SU-DHL-6 (cell line): ENCODE measurements at regions not wholly inside any gene's neighbourhood (a gene's known extent, or its start where the extent isn't known, plus 50 kb on each side); places are given as distances from the start of the nearest gene placed in this dataset.
"Not testable (repeated sequence)": the region's sequence is repeated elsewhere in the genome, so short reads cannot be mapped to it uniquely, and the experiment has no call there.

Experiments
- H2AFZ ChIP-seq: fragments of 200-600 bp; sonication (generic); 2 replicates; pipeline ENCODE4 v1.6.1; 2014; ENCODE audit warnings: low read depth, mild to moderate bottlenecking, moderate library complexity, mixed read lengths, antibody characterized with exemption, low read length; ENCODE audit not compliant: severe bottlenecking
- H3F3A ChIP-seq: fragments of 200-600 bp; shearing (Covaris generic); 2 replicates; pipeline ENCODE4 v1.6.0; 2016; ENCODE audit warnings: antibody characterized with exemption, mild to moderate bottlenecking; ENCODE audit not compliant: insufficient read depth
- H3K27ac ChIP-seq: fragments of 200-600 bp; sonication (generic); 2 replicates; pipeline ENCODE4 v1.5.1; 2016; ENCODE audit warnings: low read depth, mild to moderate bottlenecking, low read length, moderate library complexity, mixed read lengths
- H3K27me3 ChIP-seq: fragments of 200-600 bp; sonication (generic), shearing (Covaris generic); 2 replicates; pipeline ENCODE4 v1.6.0; 2014; ENCODE audit warnings: mild to moderate bottlenecking, low read length
- H3K36me3 ChIP-seq: fragments of 200-600 bp; sonication (generic); 2 replicates; pipeline ENCODE4 v1.6.1; 2014; ENCODE audit warnings: mild to moderate bottlenecking, low read length, mixed read lengths
- H3K4me2 ChIP-seq: fragments of 300-600, 200-600 bp; shearing (Covaris generic), sonication (generic); 2 replicates; pipeline ENCODE4 v1.6.0; 2014; ENCODE audit warnings: low read length, low read depth, mild to moderate bottlenecking; ENCODE audit not compliant: poor library complexity, severe bottlenecking
- H3K4me3 ChIP-seq: fragments of 200-600 bp; sonication (generic); 2 replicates; pipeline ENCODE4 v1.5.1; 2014; ENCODE audit warnings: antibody characterized with exemption, low read length, mild to moderate bottlenecking, mixed read lengths; ENCODE audit not compliant: insufficient read depth, poor library complexity, severe bottlenecking
- H3K79me2 ChIP-seq: fragments of 200-600 bp; sonication (generic); 2 replicates; pipeline ENCODE4 v1.6.1; 2014; ENCODE audit warnings: mild to moderate bottlenecking, low read length, moderate library complexity; ENCODE audit not compliant: insufficient read depth
- H3K9ac ChIP-seq: fragments of 200-600 bp; sonication (generic); 2 replicates; pipeline ENCODE4 v1.7.0; 2014; ENCODE audit warnings: mild to moderate bottlenecking, low read length
- H3K9me2 ChIP-seq: fragments of 200-600 bp; sonication (generic); replicated peaks from 2 replicates; pipeline ENCODE4 v1.6.1; 2014; ENCODE audit warnings: low read length; ENCODE audit not compliant: insufficient read depth
- H3K9me3 ChIP-seq: fragments of 200-600 bp; sonication (generic); 2 replicates; pipeline ENCODE4 v1.6.1; 2014; ENCODE audit warnings: low read length, mixed read lengths; ENCODE audit not compliant: insufficient read depth
- H4K20me1 ChIP-seq: fragments of 200-600 bp; sonication (generic); 2 replicates; pipeline ENCODE4 v1.6.1; 2014; ENCODE audit warnings: low read depth, mild to moderate bottlenecking, antibody characterized with exemption, low read length, moderate library complexity, mixed read lengths
- EZH2phosphoT487 ChIP-seq: fragments of 200-600 bp; sonication (generic), shearing (Covaris generic); conservative IDR thresholded peaks from 2 replicates; pipeline ENCODE4 v1.6.1; 2018; ENCODE audit warnings: mild to moderate bottlenecking, antibody characterized with exemption, low read length, moderate library complexity, mixed read lengths
- TF ChIP-seq, protein P1 (sequence below): fragments of 200-600 bp; sonication (generic); IDR thresholded peaks from one replicate; pipeline ENCODE4 v1.5.1; 2017; ENCODE audit warnings: antibody characterized with exemption, mild to moderate bottlenecking, low read length, moderate library complexity; ENCODE audit not compliant: insufficient read depth, poor library complexity, severe bottlenecking

DNA sequence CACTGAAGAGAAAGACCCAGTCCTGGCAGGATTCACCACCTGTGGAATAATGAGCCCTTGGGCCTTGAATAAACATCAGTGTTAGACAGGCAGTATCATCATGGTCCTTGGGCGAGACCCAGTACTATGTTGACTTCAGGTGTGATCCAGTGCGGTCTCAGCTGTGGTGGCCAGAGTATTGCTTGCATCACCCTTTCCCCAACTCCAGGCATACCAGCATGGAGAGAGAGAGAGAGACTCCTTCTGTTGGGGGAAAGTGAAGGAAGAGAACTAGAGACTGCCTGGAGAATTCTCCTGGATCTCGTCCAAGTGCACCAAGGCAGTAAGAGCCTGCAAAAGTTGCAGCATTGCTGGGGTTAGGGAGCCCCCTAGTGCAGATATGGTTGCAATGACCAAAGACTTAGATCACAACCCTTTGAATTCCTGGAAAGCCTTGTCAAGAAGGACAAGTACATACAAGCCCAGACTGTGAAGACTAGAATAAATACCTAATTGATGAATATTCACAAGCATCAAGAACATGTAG is 61.1 kb upstream of the VAMP7 start:
- H3K9me2 ChIP-seq, result no peaks in the 10 kb centered on the region
- H3F3A ChIP-seq, result no peaks in the 10 kb centered on the region
- H3K9ac ChIP-seq, result no peak overlapping the region
- no peak overlapping the region for H3K27ac ChIP-seq
- no peaks in the 10 kb centered on the region for H3K79me2 ChIP-seq
- H3K4me2 ChIP-seq, result no peak overlapping the region
- H3K27me3 ChIP-seq, result no peaks in the 10 kb centered on the region
- H3K9me3 ChIP-seq, result no peaks in the 10 kb centered on the region
- TF ChIP-seq, protein P1, sequence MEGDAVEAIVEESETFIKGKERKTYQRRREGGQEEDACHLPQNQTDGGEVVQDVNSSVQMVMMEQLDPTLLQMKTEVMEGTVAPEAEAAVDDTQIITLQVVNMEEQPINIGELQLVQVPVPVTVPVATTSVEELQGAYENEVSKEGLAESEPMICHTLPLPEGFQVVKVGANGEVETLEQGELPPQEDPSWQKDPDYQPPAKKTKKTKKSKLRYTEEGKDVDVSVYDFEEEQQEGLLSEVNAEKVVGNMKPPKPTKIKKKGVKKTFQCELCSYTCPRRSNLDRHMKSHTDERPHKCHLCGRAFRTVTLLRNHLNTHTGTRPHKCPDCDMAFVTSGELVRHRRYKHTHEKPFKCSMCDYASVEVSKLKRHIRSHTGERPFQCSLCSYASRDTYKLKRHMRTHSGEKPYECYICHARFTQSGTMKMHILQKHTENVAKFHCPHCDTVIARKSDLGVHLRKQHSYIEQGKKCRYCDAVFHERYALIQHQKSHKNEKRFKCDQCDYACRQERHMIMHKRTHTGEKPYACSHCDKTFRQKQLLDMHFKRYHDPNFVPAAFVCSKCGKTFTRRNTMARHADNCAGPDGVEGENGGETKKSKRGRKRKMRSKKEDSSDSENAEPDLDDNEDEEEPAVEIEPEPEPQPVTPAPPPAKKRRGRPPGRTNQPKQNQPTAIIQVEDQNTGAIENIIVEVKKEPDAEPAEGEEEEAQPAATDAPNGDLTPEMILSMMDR, result peak; percentile 23
- TF ChIP-seq EZH2phosphoT487, result no peak
- H4K20me1 ChIP-seq, result no peaks in the 10 kb centered on the region
- H3K36me3 ChIP-seq, result no peaks in the 10 kb centered on the region
- H3K4me3 ChIP-seq, result no peak overlapping the region
- no peak overlapping the region for H2AFZ ChIP-seq

DNA sequence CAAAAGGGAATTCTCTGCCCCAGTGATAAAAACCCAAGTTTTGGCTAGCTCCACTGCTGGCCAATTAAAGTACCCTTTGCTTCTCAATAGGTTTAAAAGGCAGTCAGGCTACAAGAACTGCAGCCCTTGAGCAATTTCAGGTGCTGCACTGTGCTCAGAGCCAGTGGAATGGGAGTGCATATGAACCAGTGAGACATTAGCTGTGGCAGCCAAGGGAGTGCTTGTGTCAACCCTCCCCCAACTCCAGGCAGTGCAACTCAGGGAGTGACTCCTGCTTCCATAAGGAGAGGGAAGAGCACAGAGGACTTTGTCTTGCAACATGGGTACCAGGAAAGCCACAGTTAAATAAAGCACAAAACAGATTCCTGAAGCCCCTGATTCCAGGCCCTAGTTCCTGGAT is 61.6 kb upstream of the VAMP7 start:
- Histone ChIP-seq H3K9me3 (no peaks in the 10 kb centered on the region), H3K27ac (no peak overlapping the region), H3F3A (no peaks in the 10 kb centered on the region), H2AFZ (no peak overlapping the region), H4K20me1 (no peaks in the 10 kb centered on the region), H3K9me2 (no peaks in the 10 kb centered on the region), H3K79me2 (no peaks in the 10 kb centered on the region), H3K4me3 (no peak overlapping the region), H3K27me3 (no peaks in the 10 kb centered on the region), H3K9ac (no peak overlapping the region), H3K36me3 (no peaks in the 10 kb centered on the region), H3K4me2 (no peak overlapping the region)
- TF ChIP-seq, protein P1, result no peak
- TF ChIP-seq EZH2phosphoT487, result no peak

DNA sequence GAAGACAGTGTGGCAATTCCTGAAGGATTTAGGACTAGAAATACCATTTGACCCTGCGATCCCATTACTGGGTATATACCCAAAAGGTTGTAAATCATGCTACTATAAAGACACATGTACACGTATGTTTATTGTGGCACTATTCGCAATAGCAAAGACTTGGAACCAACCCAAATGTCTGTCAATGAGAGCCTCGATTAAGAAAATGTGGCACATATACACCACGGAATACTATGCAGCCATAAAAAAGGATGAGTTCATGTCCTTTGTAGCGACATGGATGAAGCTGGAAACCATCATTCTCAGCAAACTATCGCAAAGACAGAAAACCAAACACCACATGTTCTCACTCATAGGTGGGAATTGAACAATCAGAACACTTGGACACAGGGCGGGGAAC is 66.8 kb upstream of the VAMP7 start:
- H3K36me3 ChIP-seq, H4K20me1 ChIP-seq, H3K4me2 ChIP-seq, H3K4me3 ChIP-seq, H3K9ac ChIP-seq, H2AFZ ChIP-seq, H3F3A ChIP-seq, H3K27me3 ChIP-seq, H3K9me3 ChIP-seq, H3K9me2 ChIP-seq, H3K79me2 ChIP-seq, H3K27ac ChIP-seq: not testable (repeated sequence)

DNA sequence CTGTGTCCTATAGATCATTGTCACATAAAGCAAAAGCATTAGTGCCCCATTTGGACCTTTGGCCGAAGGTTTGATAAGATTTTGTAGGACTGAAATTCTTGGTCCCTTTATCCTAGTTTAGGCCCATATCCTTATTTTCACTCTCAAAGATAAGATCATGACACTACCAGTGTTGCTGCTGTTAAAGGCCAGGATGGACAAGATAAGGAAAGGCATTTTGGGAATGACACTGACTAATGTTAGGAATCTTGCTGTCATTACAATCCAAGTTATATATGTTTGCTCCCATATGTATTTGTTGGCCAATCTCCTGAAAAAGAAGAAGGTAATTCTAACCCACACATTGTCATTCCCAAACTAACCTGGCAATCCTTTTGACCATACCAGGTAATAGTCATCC is 101.3 kb upstream of the VAMP7 start:
- Histone ChIP-seq H3K9me3 (no peaks in the 10 kb centered on the region), H3K4me3 (no peak overlapping the region), H4K20me1 (no peaks in the 10 kb centered on the region), H3F3A (no peaks in the 10 kb centered on the region), H2AFZ (no peak overlapping the region), H3K9ac (no peak overlapping the region), H3K27ac (no peak overlapping the region), H3K4me2 (no peak overlapping the region), H3K36me3 (no peaks in the 10 kb centered on the region), H3K79me2 (no peaks in the 10 kb centered on the region), H3K9me2 (no peaks in the 10 kb centered on the region), H3K27me3 (no peaks in the 10 kb centered on the region)
- TF ChIP-seq EZH2phosphoT487, result no peak
- TF ChIP-seq, protein P1, result no peak
